PC-3 (cell line): ENCODE measurements at regions not wholly inside any gene's neighbourhood (a gene's known extent, or its start where the extent isn't known, plus 50 kb on each side); places are given as distances from the start of the nearest gene placed in this dataset.

Source experiments
- EZH2phosphoT487 ChIP-seq: fragments of 300-600 bp; sonication (generic); IDR thresholded peaks from 2 replicates; pipeline ENCODE4 v1.6.1; 2018; ENCODE audit warnings: mild to moderate bottlenecking, antibody characterized with exemption, low read length, borderline replicate concordance
- TF ChIP-seq, protein P1 (sequence below): fragments of 300-600 bp; sonication (generic); conservative IDR thresholded peaks from 2 replicates; pipeline ENCODE4 v1.5.1; 2017; ENCODE audit warnings: antibody characterized with exemption, low read depth, mild to moderate bottlenecking, low read length

DNA sequence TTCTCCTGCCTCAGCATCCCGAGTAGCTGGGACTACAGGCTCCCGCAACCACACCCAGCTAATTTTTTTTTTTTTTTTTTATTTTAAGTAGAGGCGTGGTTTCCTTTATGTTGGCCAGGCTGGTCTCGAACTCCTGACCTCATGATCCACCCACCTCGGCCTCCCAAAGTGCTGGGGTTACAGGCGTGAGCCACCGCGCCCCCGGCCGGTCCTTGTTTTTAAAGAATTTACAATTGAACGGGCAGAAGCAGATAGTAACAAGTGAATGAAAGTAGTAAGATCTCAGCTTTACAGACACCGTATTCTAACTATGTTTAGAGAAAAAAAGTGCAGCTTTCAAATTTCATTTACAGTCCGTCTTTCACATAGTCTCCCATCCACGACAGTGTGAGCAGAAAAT lies 112.5 kb upstream of the VWC2 start:
- TF ChIP-seq, protein P1, sequence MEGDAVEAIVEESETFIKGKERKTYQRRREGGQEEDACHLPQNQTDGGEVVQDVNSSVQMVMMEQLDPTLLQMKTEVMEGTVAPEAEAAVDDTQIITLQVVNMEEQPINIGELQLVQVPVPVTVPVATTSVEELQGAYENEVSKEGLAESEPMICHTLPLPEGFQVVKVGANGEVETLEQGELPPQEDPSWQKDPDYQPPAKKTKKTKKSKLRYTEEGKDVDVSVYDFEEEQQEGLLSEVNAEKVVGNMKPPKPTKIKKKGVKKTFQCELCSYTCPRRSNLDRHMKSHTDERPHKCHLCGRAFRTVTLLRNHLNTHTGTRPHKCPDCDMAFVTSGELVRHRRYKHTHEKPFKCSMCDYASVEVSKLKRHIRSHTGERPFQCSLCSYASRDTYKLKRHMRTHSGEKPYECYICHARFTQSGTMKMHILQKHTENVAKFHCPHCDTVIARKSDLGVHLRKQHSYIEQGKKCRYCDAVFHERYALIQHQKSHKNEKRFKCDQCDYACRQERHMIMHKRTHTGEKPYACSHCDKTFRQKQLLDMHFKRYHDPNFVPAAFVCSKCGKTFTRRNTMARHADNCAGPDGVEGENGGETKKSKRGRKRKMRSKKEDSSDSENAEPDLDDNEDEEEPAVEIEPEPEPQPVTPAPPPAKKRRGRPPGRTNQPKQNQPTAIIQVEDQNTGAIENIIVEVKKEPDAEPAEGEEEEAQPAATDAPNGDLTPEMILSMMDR: no peak
- no peak for TF ChIP-seq EZH2phosphoT487
